Fibroblast of the aortic adventitia (primary cell): ENCODE measurements at regions not wholly inside any gene's neighbourhood (a gene's known extent, or its start where the extent isn't known, plus 50 kb on each side); places are given as distances from the start of the nearest gene placed in this dataset.

Experiments
- DNase-seq: peaks from one replicate; pipeline ENCODE4 v3.0.0-alpha.2; 2010; ENCODE audit warnings: low read depth
- H3K4me3 ChIP-seq: 2 replicates; pipeline ENCODE4 v1.5.1; 2011; ENCODE audit warnings: low read depth, mild to moderate bottlenecking, control low read depth, low read length, moderate library complexity
- CTCF ChIP-seq: IDR thresholded peaks from 2 replicates; pipeline ENCODE4 v1.5.1; 2011; ENCODE audit warnings: mild to moderate bottlenecking, low read length, control low read depth, inconsistent platforms; ENCODE audit not compliant: insufficient read depth

DNA sequence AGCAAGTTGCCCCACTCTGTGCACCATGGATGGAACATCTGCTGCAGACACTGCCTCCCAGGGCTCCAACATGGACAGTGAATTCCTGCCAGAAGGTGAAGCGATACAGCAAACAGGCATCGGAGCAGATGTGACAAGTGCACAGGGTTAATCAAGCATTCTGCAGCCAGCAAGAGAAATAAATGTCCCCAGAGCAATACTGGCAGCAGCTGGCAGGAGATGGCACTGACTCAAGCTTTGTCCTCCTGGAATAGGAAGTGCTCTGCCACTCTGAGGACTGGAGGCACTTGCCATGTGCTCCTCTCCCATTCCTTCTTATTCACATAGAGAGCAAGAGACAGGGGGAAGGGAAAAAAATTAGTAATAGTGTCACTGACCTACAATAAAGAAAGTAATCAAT is 402.7 kb upstream of the DAB1 start:
- no peak for DNase-seq
- no peak for TF ChIP-seq CTCF

DNA sequence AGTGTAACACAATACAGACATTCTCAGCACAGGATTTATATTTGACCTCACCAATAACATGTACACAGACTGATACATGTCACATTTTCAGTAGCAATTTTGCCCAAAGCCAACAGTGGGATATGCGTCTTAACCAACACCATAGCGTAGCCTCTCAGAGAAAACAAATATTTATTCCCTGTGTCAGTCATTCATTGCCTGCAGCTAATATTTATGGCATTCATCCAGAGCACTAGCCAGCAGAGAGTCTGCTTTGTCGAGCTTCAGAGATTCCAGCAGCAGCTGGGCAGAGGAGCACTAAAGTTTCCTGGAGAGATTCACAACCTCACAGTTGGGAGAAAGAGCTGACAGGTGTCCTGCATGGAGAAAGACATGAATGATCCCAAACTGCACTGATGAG is 400.7 kb upstream of the DAB1 start:
- no peak for DNase-seq
- no peak for TF ChIP-seq CTCF
- H3K4me3 ChIP-seq = no peak overlapping the region

More for the DNA sequence above, 402.7 kb upstream of the DAB1 start:
- no peak overlapping the region for H3K4me3 ChIP-seq

- no peak overlapping the region for H3K4me3 ChIP-seq
- TF ChIP-seq CTCF = no peak
- DNase-seq = peak; percentile 1
These were observed 396.7 kb upstream of the DAB1 start for GRCh38 chr1:57820356-57821095.

- no peak overlapping the region for H3K4me3 ChIP-seq
- TF ChIP-seq CTCF = no peak
- no peak for DNase-seq
These were observed 396.0 kb upstream of the DAB1 start for GRCh38 chr1:57819893-57820292.

DNA sequence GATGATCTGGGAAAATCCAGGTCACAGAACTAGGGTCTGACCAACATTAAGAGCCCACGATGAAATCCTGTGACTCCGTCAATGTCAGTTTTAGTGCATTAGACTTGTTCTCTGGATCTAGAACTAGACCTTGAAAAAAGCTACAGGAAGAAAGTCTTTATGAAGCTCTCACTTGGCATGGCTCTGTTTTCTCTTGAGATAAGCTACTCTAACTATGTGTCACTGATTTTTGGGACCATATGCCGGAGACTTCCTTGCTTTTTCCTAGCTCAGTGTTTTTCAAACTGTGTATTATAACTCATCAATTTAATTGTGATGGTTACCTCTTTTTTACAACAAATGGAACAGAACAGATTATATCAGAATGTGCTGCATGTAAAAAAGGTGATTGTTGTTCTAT is 379.7 kb upstream of the DAB1 start:
- no peak for DNase-seq
- no peak for TF ChIP-seq CTCF
- no peak overlapping the region for H3K4me3 ChIP-seq

- DNase-seq = no peak
- no peak for TF ChIP-seq CTCF
- H3K4me3 ChIP-seq = no peak overlapping the region
These were observed 376.5 kb upstream of the DAB1 start for GRCh38 chr1:57800376-57800775.

DNA sequence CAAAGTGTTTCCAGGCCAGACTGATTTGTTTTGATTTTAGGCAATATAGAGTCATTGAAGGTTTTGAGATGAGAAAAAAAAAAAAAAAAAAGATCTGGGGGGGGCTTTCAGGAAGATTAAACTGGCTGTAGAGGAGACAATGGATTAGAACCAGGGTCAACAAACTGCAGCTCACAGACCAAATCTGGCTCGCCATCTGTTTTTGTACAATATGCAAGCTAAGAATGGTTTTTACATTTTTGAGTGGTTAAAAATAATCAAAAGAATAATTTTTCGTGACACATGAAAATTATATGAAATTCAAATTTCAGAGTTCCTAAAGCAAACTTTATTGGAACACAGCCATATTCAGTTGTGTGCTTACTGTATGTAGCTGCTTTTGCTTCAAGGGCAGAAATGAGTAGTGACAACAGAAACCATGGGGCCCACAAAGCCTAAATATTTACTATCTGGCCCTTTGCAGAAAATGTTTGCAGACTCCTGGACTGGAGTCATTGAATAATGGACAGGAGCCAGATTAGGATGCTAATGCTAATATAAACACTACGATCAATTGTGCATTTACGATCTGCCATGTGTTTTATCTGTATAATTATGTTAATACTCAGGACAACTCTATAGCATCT is 375.7 kb upstream of the DAB1 start:
- no peak for DNase-seq
- TF ChIP-seq CTCF = no peak
- H3K4me3 ChIP-seq = no peak overlapping the region
